ENCODE measurements at regions not wholly inside any gene's neighbourhood (a gene's known extent, or its start where the extent isn't known, plus 50 kb on each side); places are given as distances from the start of the nearest gene placed in this dataset.

- Mint-ChIP-seq H3K4me1 (peaks cover 6% of the 10 kb centered on the region), H3K27ac (no peak overlapping the region), H3K4me3 (no peak overlapping the region), H3K36me3 (no peaks in the 10 kb centered on the region), H3K9me3 (no peaks in the 10 kb centered on the region)
- DNase-seq (ENCODE audit: low spot score in 2 of 2): no peak
- no peak for ATAC-seq
These were observed 246.2 kb downstream of the HIVEP2 start for GRCh38 chr6:142698751-142699150.

GRCh38 chr6:142699391-142699790 is 245.6 kb downstream of the HIVEP2 start:
- Mint-ChIP-seq H3K4me3 (no peak overlapping the region), H3K27ac (no peak overlapping the region), H3K36me3 (no peaks in the 10 kb centered on the region), H3K9me3 (no peaks in the 10 kb centered on the region), H3K4me1 (peaks cover 3% of the 10 kb centered on the region)
- DNase-seq (ENCODE audit: low spot score in 2 of 2): no peak
- ATAC-seq: no peak

- Mint-ChIP-seq H3K27ac (no peak overlapping the region), H3K4me1 (no peaks in the 10 kb centered on the region), H3K36me3 (no peaks in the 10 kb centered on the region), H3K4me3 (no peak overlapping the region), H3K9me3 (no peaks in the 10 kb centered on the region)
- DNase-seq (ENCODE audit: low spot score in 2 of 2) (no peak), ATAC-seq (no peak)
These were observed 244.9 kb downstream of the HIVEP2 start for GRCh38 chr6:142700032-142700431.

GRCh38 chr6:142700671-142701312 is 244.2 kb downstream of the HIVEP2 start:
- Mint-ChIP-seq H3K4me3 (no peak overlapping the region), H3K4me1 (no peaks in the 10 kb centered on the region), H3K9me3 (no peaks in the 10 kb centered on the region), H3K27ac (no peak overlapping the region), H3K36me3 (no peaks in the 10 kb centered on the region)
- ATAC-seq: no peak
- DNase-seq (ENCODE audit: low spot score in 2 of 2): no peak
